ENCODE measurements at regions not wholly inside any gene's neighbourhood (a gene's known extent, or its start where the extent isn't known, plus 50 kb on each side); places are given as distances from the start of the nearest gene placed in this dataset.

- Histone ChIP-seq H3K4ac (ENCODE audit: low read depth, low read length) (no peak overlapping the region), H4K8ac (ENCODE audit: low read depth in 2 of 2, low read length in 2 of 2) (peak overlapping the region in 1 of 2 experiments; percentile 38; a peak in 1 of 4 replicates), H2BK5ac (ENCODE audit: low read depth, low read length, poor library complexity, severe bottlenecking) (no peak overlapping the region), H3K27me3 (ENCODE audit: control insufficient read depth, insufficient read depth, low read length) (no peaks in the 10 kb centered on the region), H3K4me1 (ENCODE audit: control insufficient read depth, insufficient read depth, low read length) (no peaks in the 10 kb centered on the region; the same call in 1 of the 2 replicates), H3K23ac (ENCODE audit: low read depth, low read length) (no peak overlapping the region), H3K27ac (ENCODE audit: insufficient read depth, low read length) (no peak overlapping the region), H3K9ac (ENCODE audit: low read depth, low read length) (no peak overlapping the region), H2AK5ac (ENCODE audit: low read depth, low read length) (no peak overlapping the region), H3K4me2 (ENCODE audit: low read depth, low read length) (no peak overlapping the region), H2BK120ac (ENCODE audit: low read depth, low read length) (peak overlapping the region; percentile 1; the same call in 1 of the 2 replicates), H3K18ac (ENCODE audit: low read depth, low read length) (peak overlapping the region; percentile 45; the same call in 1 of the 2 replicates), H3K4me3 (ENCODE audit: insufficient read depth, low read depth, low read length) (no peak overlapping the region), H2BK20ac (ENCODE audit: low read depth, low read length) (0 out of 2 replicates have a peak overlapping the region, but pooled peaks have one; percentile 40), H4K5ac (ENCODE audit: low read depth, low read length) (no peak overlapping the region), H3K56ac (ENCODE audit: extremely low read depth, insufficient read depth, low read length) (no peak overlapping the region), H3K9me1 (ENCODE audit: insufficient read depth, low read length) (no peaks in the 10 kb centered on the region), H2AK9ac (replicated peaks; ENCODE audit: low read depth, low read length, poor library complexity) (peak overlapping the region; percentile 2), H3K79me1 (ENCODE audit: low read depth in 1 of 2, low read length in 2 of 2) (no peaks in the 10 kb centered on the region), H3K14ac (replicated peaks; ENCODE audit: low read depth, low read length) (no peak overlapping the region), H3K9me3 (ENCODE audit: control insufficient read depth, insufficient read depth, low read length) (peaks cover 2% of the 10 kb centered on the region; the same call in 1 of the 2 replicates), H2AFZ (replicated peaks; ENCODE audit: low read length, poor library complexity) (no peak overlapping the region), H4K91ac (ENCODE audit: insufficient read depth, low read depth, low read length) (no peak overlapping the region), H4K20me1 (ENCODE audit: insufficient read depth, low read length) (no peaks in the 10 kb centered on the region), H2BK15ac (ENCODE audit: low read depth, low read length) (peak overlapping the region; percentile 26; the same call in 1 of the 3 replicates), H3K36me3 (ENCODE audit: control insufficient read depth, insufficient read depth, low read length) (no peaks in the 10 kb centered on the region)
- ChIA-PET POLR2A (ENCODE audit: unreplicated experiment) (no interaction called here), CTCF (no interaction called here)
- ATAC-seq (ENCODE audit: low read depth) (peak; percentile 45; the same call in 1 of the 2 replicates), DNase-seq (peak; percentile 48)
- TF ChIP-seq CTCF (conservative IDR thresholded peaks at IDR 0.05; ENCODE audit: low read depth, low read length) (no peak), POLR2A (IDR thresholded peaks at IDR 0.05; ENCODE audit: low read depth, low read length) (no peak), NFE2L2 (IDR thresholded peaks at IDR 0.05; ENCODE audit: low read depth, low read length) (no peak), BHLHE40 (IDR thresholded peaks at IDR 0.05; ENCODE audit: low read depth, low read length) (no peak), MAZ (IDR thresholded peaks at IDR 0.05; ENCODE audit: borderline replicate concordance, low read depth, low read length) (no peak), CEBPB (IDR thresholded peaks at IDR 0.05; ENCODE audit: low read depth, low read length) (no peak)
- TF ChIP-seq, protein P1, sequence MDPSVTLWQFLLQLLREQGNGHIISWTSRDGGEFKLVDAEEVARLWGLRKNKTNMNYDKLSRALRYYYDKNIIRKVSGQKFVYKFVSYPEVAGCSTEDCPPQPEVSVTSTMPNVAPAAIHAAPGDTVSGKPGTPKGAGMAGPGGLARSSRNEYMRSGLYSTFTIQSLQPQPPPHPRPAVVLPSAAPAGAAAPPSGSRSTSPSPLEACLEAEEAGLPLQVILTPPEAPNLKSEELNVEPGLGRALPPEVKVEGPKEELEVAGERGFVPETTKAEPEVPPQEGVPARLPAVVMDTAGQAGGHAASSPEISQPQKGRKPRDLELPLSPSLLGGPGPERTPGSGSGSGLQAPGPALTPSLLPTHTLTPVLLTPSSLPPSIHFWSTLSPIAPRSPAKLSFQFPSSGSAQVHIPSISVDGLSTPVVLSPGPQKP (IDR thresholded peaks at IDR 0.05; ENCODE audit: borderline replicate concordance, low read depth, low read length): no peak
- in situ Hi-C loops (cut with MboI; ENCODE audit: low sequenced_read_pairs): no loop called here
- dilution Hi-C loops (cut with HindIII; ENCODE audit: low sequenced_read_pairs, unreplicated experiment): no loop called here
- BruUV-seq (replicated peaks): no TSS peak
- 94% methylated on average over 2 of the region's 4 CpGs; no CpG with 5 or more reads in 1 of the 2 experiments for WGBS, 2 experiments (ENCODE audit: extremely low coverage in 2 of 2, insufficient read length in 1 of 2)
- intact Hi-C loops (cut with micrococcal nuclease): no loop called here
Observed at GRCh38 chr12:58745348-58746125, 174.8 kb downstream of the LRIG3 start.
